Midbrain (tissue), 1 donor: ENCODE measurements at regions not wholly inside any gene's neighbourhood (a gene's known extent, or its start where the extent isn't known, plus 50 kb on each side); places are given as distances from the start of the nearest gene placed in this dataset.

Source experiments
- DNase-seq: peaks from one replicate; lab custom pipeline; 2025; lab: John Stamatoyannopoulos, UW

GRCh38 chr7:130931423-130931822 lies 197.4 kb upstream of the KLF14 start:
- DNase-seq = no peak

- DNase-seq = no peak
These were observed 198.1 kb upstream of the KLF14 start for GRCh38 chr7:130932088-130932487.

DNA sequence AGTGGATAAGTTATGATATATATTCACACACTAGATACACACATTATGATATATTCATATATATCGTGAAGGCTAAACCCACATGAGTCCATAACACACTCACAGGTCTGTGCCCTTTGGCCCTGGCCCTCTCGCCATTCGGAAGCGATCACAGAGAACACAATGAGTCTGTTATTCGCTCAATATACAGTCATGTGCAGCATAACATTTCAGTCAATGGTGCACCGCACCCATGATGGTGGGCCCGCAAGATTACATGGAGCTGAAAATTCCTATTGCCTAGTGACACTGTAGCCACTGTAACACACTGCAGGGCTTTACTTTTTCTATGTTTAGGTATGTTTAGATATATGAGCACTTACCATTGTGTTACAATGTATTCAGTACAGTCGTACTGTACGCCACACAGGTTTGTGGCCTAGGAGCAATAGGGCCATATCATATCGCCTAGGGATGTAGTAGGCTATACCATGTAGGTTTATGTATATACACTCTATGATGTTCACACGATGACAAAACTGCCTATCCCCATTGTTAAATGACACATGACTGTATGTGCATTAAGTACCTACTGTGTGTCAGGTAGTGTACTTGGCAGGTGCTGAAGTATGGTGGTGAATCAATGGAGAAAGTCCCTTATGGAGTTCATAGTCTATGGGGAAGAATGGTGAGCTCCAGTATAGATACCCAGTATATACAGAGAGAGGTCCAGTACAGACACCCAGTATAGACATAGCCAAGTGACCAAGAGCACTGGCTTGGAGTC lies 198.8 kb upstream of the KLF14 start:
- no peak for DNase-seq

DNA sequence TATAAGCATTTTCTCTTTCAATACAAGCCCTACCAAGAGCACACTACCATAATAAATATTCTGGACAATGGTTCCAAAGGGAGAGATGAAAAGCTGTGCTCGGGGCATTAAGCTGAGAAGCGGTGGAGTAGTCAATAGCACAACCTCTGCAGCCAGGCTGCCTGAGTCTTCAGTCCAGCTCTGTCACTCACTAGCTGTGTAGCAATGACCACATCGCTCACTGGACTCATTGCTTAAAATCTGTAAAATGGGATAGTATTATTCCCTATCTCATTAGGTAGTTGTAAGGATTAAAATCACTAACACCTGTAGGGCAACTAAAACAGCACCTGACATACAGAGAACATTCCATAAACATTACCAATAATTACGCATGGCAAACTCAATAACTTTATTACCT lies 199.9 kb upstream of the KLF14 start:
- DNase-seq = no peak

- DNase-seq = no peak
These were observed 201.7 kb upstream of the KLF14 start for GRCh38 chr7:130935564-130936157.

DNA sequence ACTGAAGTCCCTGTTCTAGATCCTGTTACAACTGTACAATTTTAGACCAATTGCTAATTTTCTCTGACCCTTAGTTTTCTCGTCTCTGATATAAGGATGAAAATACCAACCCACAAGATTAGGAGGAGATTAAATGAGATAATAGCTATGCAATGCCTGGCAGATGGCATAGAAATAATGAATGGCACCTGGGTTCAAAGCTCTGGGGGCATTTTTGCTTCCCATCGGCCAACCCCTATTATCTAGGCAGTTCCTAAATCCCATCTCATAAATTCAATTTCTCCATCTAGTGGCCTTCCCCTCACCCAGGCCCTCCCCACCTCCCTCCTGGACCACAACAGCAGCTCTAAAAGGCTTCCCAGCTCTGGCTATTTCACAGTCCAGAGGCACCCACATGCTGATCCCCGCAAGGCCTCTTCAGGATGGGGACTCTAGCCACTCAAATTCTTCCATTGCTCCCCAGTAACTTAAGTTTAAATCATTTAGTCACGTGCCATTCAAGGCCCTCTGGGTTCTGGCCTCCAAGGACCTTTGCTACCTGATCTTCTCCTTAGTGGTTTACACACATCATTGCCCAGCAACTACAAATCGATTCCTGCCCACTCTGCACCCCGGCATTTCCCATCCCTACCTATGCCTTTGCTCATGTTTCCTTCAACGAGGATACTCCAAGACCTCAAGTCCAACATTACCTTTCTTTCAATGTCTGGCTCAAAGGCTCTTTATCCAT lies 202.4 kb upstream of the KLF14 start:
- DNase-seq = no peak

DNA sequence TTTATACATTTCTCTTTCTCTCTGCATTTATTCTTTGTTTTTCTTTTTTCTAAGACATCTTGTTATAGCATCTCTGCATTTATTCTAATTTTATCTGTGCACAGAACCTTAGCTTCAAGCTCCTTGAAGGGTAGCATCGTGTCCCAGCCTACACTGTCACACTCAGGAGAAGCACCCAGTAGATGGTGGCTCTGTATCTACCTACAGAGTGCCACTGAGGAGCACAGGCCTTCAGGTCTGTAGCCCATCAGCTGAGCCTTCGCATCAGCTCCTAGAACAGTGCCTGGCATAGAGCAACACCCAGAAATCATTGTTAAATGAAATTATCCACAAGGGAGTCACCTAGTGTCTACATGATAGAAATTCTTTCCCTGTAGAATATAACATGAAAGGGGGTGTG lies 203.0 kb upstream of the KLF14 start:
- DNase-seq = no peak

- no peak for DNase-seq
These were observed 203.8 kb upstream of the KLF14 start for GRCh38 chr7:130937830-130938229.

DNA sequence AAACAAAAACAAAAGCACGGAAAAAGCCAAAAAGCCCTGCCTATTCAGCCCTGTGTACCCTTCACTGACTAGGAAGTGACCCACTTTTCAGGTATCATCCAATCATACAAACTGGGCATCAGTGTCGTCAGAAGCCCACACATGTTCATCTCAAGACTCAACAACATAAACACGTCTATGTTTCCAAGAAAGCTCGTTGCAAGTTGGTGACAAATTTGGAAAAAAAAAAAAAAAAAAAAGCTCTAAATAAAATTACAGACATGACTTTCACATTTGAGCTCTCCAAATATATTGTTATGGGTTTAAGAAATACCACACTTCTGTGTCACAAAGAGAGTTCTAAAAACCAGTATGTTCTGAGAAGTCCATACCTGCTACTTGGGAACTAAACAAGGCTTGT lies 204.7 kb upstream of the KLF14 start:
- no peak for DNase-seq

DNA sequence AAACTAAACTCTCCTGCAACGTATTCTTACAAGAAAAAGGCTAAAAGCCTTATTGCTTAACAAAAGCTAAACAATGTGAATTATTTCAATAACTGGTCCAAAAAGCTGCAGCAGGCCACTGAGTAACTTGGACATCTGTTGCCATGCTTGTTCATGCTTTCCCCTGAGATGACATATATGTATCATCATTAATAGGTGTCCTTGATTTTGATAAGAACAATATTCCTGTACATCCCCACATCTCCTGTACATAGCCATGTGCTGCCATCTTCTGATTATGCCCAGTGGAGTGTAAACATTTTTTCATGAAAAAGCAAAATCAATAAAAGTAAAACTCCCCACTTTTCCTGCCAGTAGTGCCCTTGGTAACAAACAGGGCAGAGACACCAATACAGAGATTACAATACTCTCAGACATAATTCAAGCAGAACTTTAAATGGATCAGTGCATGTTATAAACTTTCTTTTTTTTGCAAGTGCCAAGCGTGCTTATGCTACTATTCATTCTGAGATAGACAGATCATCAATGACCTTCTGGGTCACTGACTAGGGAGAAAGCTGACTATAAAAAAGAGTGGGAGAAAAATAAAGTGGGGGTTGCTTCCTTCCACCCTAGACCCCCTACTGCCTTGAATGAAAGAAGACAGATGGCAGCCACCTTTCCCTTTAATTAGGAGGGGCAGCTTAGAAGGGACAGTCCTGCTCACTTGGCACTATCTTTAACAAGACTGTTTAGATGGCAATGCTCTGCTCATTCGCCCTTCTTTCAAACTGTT lies 205.5 kb upstream of the KLF14 start:
- no peak for DNase-seq

- no peak for DNase-seq
These were observed 206.3 kb upstream of the KLF14 start for GRCh38 chr7:130940326-130940725.

GRCh38 chr7:130940907-130941306 lies 206.9 kb upstream of the KLF14 start:
- no peak for DNase-seq

DNA sequence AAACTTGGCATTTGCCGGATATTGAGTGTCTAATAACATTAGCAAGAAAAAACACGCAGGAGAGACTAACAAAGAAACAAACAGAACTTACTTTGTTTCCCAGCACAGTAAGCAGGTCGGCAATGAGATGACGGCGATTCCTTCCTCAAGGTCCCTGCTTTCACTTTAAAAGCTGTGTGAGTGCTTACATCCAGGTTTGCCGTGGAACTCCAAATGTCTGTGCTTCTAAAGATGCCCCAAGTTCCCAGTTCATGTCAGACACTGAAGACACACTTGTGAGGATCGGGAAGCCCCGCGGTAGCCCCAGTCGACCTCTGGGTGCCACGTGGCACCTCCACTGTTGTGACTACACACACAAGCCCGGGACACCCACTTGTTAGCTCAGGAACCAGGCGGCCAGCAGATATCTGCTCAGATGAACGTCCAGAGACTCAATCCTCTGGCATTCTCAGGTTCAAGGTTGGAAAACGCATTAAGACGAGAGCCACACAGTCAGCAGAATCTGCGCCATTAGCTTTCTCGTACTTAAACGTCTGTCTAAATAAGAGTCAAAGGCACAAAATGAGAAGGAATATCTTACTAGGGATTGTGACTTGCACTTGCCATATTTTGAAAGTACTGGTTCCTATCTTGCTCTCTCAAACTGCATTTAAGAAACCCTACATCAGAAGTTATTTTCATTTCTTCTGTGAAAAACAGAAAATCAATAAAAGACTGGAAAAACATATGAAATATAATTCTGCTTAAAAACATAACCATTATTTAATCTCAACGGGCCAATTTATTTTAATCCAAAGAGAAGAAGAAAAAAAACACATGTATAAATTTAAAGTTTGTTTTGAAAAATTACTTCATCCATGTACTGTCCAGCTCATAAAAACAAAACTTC lies 207.6 kb upstream of the KLF14 start:
- DNase-seq = peak; percentile 31

GRCh38 chr7:130942211-130942964 lies 208.4 kb upstream of the KLF14 start:
- no peak for DNase-seq

- DNase-seq = no peak
These were observed 209.4 kb upstream of the KLF14 start for GRCh38 chr7:130943336-130943901.

DNA sequence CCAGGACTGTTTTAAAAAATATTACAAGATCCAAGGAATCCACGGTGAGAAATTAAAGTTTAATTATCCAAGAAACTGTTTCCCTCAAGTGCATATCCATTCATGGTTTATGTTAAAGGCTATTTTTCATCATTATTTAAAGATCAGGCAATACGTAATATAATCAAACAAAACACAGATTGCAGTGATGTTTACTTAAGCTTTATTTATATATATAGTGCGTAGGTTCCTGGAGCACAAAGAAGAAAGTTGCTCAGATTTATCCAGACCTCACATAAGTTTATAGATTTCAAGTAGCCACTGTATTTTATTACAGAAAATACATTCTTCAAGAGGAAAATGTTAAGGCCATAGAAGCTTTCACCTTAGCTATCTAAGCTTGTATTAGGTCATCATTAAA lies 210.0 kb upstream of the KLF14 start:
- DNase-seq = no peak

DNA sequence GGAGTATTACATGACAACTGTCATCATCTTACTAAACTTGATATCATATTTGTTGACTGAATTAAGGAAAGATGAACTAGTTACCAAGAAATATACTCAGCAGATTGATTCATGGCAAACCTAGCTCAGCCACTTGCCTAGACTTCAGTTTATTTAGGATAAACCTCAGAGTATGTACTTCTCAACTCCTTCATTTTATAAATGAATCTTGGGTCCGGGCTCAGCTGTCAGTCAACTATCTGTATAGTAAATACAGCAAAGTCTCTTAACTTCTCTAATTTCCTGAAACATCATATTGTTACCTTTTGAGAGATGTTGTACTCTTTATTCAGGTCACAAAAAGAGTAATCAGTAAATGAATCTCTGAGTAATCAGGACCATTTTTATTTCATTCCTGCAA lies 211.0 kb upstream of the KLF14 start:
- no peak for DNase-seq

- DNase-seq = no peak
These were observed 211.4 kb upstream of the KLF14 start for GRCh38 chr7:130945411-130945811.

DNA sequence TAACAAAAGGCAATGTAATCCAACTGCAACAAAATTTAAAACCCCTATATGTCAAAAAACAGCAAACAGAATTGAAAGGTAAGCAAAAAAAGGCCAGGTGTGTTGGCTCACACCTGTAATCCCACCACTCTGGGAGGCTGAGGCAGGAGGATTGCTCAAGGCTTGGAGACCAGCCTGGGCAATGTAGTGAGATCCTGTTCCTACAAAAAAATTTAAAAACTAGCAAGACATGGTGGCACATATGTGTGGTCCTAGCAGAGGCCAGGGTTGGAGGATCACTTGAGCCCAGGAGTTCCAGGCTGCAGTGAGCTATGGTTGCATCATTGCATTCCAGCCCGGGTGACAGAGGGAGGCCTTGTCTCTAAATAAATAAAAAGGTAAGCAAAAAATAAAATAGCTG lies 212.1 kb upstream of the KLF14 start:
- no peak for DNase-seq
